Breast epithelium (tissue), 4 donors: ENCODE measurements at regions not wholly inside any gene's neighbourhood (a gene's known extent, or its start where the extent isn't known, plus 50 kb on each side); places are given as distances from the start of the nearest gene placed in this dataset.

Source experiments
- DNase-seq, 2 donors: peaks; one replicate each; pipeline ENCODE4 v3.0.0-alpha.2; 2019; ENCODE audit warnings: low spot score in 2 of 2
- H3K27ac ChIP-seq, 2 donors: fragments of 200-600 bp; sonication (generic) in 1 of 2; one replicate each; pipeline ENCODE4 v1.5.1; 2016 to 2019; ENCODE audit warnings: mild to moderate bottlenecking in 1 of 2
- H3K27me3 ChIP-seq, 2 donors: fragments of 200-600 bp; sonication (generic) in 1 of 2; one replicate each; pipeline versions ENCODE4 v1.5.1 to v1.6.0; 2017 to 2019; ENCODE audit warnings: control low read depth in 1 of 2, mild to moderate bottlenecking in 1 of 2
- H3K36me3 ChIP-seq: fragments of 200-600 bp; one replicate; pipeline ENCODE4 v1.5.1; 2019
- H3K4me1 ChIP-seq, 2 donors: fragments of 200-600 bp; sonication (generic); one replicate each; pipeline ENCODE4 v1.5.1; 2016 to 2019; ENCODE audit warnings: control low read depth in 1 of 2
- H3K4me3 ChIP-seq, 3 donors: fragments of 200-600 bp; sonication (generic); 1 replicate in 2 of 3; 2 replicates in 1 of 3; pipeline ENCODE4 v1.5.1; 2016 to 2019; ENCODE audit warnings: mild to moderate bottlenecking in 3 of 3, moderate library complexity in 2 of 3
- H3K9me3 ChIP-seq, 2 donors: fragments of 200-600 bp; sonication (generic) in 1 of 2; one replicate each; pipeline ENCODE4 v1.5.1; 2016 to 2019; ENCODE audit warnings: control low read depth in 1 of 2
- POLR2A ChIP-seq: fragments of 450-650 bp; IDR thresholded peaks from one replicate; pipeline ENCODE4 v1.6.1; 2016; ENCODE audit warnings: antibody characterized with exemption, mild to moderate bottlenecking, moderate library complexity
- POLR2AphosphoS5 ChIP-seq, 3 donors: sonication (generic); formaldehyde crosslinking; IDR thresholded peaks; one replicate each; pipeline ENCODE4 v1.6.1; 2017; ENCODE audit warnings: antibody characterized with exemption in 3 of 3
- intact Hi-C: fragments of 100-400 bp; cut with DNase I; formaldehyde crosslinking; loops from one replicate; pipeline ENCODE4 v1.15.1; 2023; ENCODE audit warnings: low total_unique reads
- TF ChIP-seq, protein P1 (sequence below), 3 donors: fragments of 450-650 bp; IDR thresholded peaks; one replicate each; pipeline ENCODE4 v1.5.1; 2016 to 2017; ENCODE audit warnings: antibody characterized with exemption in 3 of 3, mild to moderate bottlenecking in 3 of 3, moderate library complexity in 3 of 3

DNA sequence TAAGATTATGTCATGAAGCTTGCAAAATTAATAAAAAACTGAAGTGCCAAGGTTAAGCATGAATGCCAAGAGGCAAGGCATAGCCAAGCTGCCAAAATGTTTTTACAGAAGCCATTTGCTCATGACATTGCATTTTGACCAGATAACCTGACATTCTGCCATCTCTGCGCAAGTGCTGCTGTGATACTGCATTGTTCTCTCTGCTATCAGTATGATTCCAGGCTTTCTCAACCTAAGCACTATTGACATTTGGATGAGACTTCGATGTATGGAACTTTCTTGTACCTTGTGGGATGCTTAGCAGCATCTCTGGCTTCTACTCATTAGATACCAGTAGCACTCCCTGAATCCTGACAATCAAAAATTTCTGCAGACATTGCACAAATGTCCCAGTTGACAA, 139.2 kb downstream of the RASSF9 start:
- Histone ChIP-seq H3K4me1 (no peaks in the 10 kb centered on the region), H3K9me3 (no peaks in the 10 kb centered on the region), H3K27ac (no peak overlapping the region), H3K27me3 (no peaks in the 10 kb centered on the region), H3K36me3 (no peaks in the 10 kb centered on the region), H3K4me3 (no peak overlapping the region)
- intact Hi-C loops, result no loop called here
- TF ChIP-seq, protein P1, sequence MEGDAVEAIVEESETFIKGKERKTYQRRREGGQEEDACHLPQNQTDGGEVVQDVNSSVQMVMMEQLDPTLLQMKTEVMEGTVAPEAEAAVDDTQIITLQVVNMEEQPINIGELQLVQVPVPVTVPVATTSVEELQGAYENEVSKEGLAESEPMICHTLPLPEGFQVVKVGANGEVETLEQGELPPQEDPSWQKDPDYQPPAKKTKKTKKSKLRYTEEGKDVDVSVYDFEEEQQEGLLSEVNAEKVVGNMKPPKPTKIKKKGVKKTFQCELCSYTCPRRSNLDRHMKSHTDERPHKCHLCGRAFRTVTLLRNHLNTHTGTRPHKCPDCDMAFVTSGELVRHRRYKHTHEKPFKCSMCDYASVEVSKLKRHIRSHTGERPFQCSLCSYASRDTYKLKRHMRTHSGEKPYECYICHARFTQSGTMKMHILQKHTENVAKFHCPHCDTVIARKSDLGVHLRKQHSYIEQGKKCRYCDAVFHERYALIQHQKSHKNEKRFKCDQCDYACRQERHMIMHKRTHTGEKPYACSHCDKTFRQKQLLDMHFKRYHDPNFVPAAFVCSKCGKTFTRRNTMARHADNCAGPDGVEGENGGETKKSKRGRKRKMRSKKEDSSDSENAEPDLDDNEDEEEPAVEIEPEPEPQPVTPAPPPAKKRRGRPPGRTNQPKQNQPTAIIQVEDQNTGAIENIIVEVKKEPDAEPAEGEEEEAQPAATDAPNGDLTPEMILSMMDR (IDR thresholded peaks at IDR 0.05), result no peak
- TF ChIP-seq POLR2A, result no peak
- no peak for TF ChIP-seq POLR2AphosphoS5 (IDR thresholded peaks at IDR 0.05)
- DNase-seq, result no peak

DNA sequence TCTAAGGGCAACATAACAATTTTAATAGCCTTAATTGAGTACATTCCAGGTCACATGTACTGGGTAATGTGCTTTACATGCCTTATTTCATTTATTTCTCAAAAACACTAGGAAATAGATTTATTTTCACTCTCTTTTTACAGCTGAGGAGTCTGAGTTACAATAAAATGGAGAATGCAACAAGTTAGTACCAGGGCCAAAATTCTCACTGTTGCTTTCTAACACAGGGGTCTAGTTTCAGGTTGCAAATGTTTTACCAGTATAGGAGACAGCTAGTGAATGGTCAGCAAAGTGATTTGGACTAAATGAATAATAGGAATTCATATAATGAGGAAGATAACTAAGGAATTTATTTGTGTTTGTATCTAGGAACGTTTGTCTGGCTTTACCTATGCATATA, 137.3 kb downstream of the RASSF9 start:
- intact Hi-C loops, result no loop called here
- no peaks in the 10 kb centered on the region for H3K36me3 ChIP-seq
- TF ChIP-seq POLR2A (no peak), POLR2AphosphoS5 (IDR thresholded peaks at IDR 0.05) (no peak)
- TF ChIP-seq, protein P1 (IDR thresholded peaks at IDR 0.05), result no peak
- no peak overlapping the region for H3K4me3 ChIP-seq
- H3K4me1 ChIP-seq, result no peaks in the 10 kb centered on the region
- no peak for DNase-seq
- H3K27ac ChIP-seq, result no peak overlapping the region
- H3K27me3 ChIP-seq, result no peaks in the 10 kb centered on the region
- H3K9me3 ChIP-seq, result no peaks in the 10 kb centered on the region

DNA sequence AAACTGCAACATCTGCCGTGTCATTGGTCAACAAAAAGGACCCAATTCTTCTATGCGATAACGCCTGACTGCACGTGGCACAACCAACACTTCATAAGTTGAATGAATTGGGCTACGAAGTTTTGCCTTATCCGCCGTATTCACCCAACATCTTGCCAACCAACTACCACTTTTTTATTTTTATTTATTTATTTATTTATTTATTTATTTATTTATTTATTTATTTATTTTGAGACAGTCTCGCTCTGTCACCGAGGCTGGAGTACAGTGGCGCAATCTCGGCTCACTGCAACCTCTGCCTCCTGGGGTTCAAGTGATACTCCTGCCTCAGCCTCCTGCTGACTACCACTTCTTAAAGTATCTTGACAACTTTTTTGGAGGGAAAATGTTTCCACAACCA, 127.4 kb downstream of the RASSF9 start:
- Histone ChIP-seq H3K4me3 (no peak overlapping the region), H3K4me1 (no peaks in the 10 kb centered on the region), H3K36me3 (no peaks in the 10 kb centered on the region), H3K9me3 (no peaks in the 10 kb centered on the region), H3K27ac (no peak overlapping the region), H3K27me3 (no peaks in the 10 kb centered on the region)
- DNase-seq, result no peak
- TF ChIP-seq POLR2A (no peak), POLR2AphosphoS5 (IDR thresholded peaks at IDR 0.05) (no peak)
- TF ChIP-seq, protein P1 (IDR thresholded peaks at IDR 0.05), result no peak
- intact Hi-C loops, result loop anchor here (10.0 kb wide), 1 partner anchor 624 kb away; no protein-coding TSS in a partner anchor

DNA sequence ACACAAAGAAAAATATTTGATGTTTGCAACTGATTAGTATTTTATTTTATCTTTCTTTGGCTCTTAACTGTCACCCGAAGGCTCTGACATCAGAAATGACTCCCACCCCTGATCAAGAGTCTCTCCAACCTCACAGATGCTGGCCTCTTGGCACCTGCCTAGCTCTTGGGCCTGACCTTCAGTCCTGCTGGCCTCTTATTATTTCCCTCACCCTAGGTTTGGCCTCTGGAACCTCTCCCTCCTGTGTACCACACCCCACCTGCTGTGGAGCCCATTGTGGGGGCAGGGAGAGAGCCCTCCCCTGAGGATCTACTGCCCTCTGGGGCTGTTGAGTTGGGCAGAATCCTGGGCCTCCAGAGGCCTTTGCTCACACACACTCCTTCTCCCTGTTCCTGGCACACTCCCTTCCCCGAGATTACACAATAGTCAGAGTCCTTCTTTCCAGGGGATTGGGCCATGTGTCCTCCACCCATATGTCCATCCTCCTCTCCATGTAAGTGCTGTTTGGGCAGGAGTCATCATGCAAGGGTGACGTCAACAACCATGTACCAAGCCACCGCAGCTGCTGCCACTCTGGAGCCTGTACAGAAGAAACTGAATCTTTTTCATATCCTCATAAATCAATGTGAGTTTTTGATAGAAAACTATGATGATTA, 124.3 kb downstream of the RASSF9 start:
- Histone ChIP-seq H3K9me3 (no peaks in the 10 kb centered on the region), H3K27ac (no peak overlapping the region), H3K27me3 (no peaks in the 10 kb centered on the region), H3K36me3 (no peaks in the 10 kb centered on the region), H3K4me1 (no peaks in the 10 kb centered on the region), H3K4me3 (no peak overlapping the region)
- no peak for TF ChIP-seq POLR2A
- TF ChIP-seq POLR2AphosphoS5 (IDR thresholded peaks at IDR 0.05), result peak in 1 of 3 donors; percentile 22
- intact Hi-C loops, result no loop called here
- no peak for DNase-seq

DNA sequence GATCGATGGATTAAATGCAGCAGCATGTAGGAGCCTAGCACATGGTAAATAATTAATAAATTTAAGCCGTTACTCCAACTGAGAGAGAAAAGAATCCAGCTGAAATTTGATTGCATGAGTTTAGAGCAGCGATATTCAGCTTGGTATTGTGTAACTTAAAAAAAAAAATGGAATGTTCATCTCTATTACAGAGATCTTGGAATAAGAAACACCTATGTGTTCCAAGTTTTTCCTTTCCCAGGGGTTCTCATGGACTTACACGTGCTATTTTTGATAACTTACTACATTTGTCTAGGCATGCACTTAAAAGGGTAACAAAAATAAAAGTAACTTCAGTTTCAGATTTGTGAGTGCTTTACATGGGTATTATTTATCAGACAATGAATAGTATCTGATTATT, 122.8 kb downstream of the RASSF9 start:
- H3K27me3 ChIP-seq, result no peaks in the 10 kb centered on the region
- H3K4me3 ChIP-seq, result no peak overlapping the region
- no peaks in the 10 kb centered on the region for H3K4me1 ChIP-seq
- DNase-seq, result no peak
- no peaks in the 10 kb centered on the region for H3K36me3 ChIP-seq
- TF ChIP-seq, protein P1 (IDR thresholded peaks at IDR 0.05), result no peak
- TF ChIP-seq POLR2A (no peak), POLR2AphosphoS5 (IDR thresholded peaks at IDR 0.05) (no peak)
- intact Hi-C loops, result no loop called here
- H3K27ac ChIP-seq, result peak overlapping the region in 1 of 2 donors; percentile 8
- H3K9me3 ChIP-seq, result no peaks in the 10 kb centered on the region
